IPS DF 4.7 (cell line): ENCODE measurements at regions not wholly inside any gene's neighbourhood (a gene's known extent, or its start where the extent isn't known, plus 50 kb on each side); places are given as distances from the start of the nearest gene placed in this dataset.
"Not testable (repeated sequence)": the region's sequence is repeated elsewhere in the genome, so short reads cannot be mapped to it uniquely, and the experiment has no call there.

Source experiments
- DNase-seq: peaks from one replicate; pipeline ENCODE4 v3.0.0-alpha.2; 2013; ENCODE audit warnings: low spot score; ENCODE audit errors: extremely low read depth

DNA sequence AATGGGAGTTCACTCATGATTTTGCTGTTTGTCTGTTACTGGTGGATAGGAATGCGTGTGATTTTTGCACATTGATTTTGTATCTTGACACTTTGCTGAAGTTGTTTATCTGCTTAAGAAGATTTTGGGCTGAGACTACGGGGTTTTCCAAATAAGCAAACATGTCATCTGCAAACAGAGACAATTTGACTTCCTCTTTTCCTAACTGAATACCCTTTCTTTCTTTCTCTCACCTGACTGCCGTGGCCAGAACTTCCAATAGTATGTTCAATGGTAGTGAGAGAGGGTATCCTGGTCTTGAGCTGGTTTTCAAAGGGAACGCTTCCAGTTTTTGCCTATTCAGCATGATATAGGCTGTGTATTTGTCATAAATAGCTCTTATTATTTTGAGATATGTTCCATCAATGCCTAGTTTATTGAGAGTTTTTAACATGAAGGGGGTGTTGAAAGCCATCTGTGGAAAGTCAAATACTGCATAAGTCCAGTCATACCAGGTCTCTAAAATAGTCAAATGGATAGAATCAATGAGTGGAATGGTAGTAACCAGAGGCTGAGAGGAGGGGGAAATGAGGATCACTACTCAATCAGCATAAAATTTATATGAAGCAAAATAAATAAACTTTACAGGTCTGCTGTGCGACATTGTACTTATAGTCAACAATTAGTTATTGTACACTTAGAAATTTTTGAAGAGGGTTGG lies 610.4 kb upstream of the ADGRB3 start:
- DNase-seq, result no peak

DNA sequence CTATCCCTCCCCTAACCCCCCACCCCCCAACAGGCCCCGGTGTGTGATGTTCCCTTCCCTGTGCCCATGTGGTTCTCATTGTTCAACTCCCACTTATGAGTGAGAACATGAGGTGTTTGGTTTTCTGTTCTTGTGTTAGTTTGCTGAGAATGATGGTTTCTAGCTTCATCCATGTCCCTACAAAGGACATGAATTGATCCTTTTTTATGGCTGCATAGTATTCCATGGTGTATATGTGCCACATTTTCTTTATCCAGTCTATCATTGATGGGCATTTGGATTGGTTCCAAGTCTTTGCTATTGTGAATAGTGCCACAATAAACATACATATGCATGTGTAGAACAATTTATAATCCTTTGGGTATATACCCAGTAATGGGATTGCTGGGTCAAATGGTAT lies 612.1 kb upstream of the ADGRB3 start:
- DNase-seq, result not testable (repeated sequence)

DNA sequence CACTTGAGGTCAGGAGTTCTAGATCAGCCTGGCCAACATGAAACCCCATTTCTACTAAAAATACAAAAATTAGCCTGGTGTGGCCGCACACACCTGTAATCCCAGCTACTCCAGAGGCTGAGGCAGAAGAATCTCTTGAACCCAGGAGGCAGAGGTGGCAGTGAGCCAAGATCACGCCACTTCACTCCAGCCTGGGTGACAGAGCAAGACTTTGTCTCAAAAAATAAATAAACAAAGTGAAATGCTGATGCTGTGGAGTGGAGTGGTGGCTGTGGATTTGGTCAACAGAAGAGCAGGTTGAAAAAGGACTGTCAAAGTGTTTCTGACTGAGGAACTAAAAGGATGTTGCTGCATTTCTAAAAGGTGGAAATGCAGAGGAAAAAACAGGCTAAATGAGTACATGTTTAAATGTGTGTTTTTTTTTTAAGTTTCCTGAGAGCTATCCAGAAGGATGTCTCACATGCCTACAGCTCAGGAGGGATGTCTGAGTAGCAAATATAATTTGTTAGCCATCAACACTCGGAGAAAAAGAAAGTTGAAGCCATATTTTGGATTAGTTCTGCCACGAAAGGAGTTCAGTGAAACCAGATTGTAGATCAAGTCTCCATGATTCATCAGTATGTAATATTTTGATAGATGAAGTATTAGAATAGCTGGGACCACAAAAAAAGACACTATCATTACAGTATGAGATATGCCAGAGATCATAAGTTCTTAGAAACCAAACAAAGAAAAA lies 621.1 kb upstream of the ADGRB3 start:
- no peak for DNase-seq

DNA sequence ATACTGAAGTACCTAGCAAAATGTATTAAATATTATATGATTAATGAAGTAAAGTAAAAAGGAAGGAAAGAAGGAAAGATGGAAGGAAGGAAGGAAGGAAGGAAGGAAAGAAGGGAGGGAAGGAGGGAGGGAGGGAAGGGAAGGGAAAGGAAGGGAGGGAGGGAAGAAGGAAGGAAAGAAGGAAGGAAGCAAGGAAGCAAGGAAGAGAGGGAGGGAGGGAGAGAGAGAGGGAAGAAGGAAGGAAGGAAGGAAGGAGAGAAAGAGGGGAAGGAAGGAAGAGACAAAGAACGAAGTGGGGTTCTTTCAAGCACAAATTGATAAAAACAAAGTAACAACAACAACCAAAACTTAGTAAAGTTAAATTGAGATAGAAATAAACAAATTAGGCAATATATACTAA lies 622.3 kb upstream of the ADGRB3 start:
- no peak for DNase-seq

DNA sequence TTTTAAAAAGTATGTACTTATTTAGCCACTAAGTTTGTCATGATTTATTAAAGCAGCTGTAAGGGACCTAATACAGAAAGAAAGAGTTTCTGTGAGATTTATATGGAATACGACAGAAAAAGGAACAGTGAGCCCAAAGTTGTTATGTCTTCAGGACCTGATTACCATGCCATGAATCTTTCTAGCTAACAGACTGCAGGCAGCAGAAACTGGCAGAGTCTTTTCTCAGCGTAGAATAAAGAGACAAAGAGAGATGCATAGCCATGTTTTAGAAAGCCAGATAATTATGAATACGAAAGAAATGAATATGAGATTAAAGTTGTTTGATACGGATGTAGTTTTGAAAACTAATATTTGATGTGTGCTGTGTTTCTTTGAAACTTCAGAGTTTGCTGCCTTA lies 624.1 kb upstream of the ADGRB3 start:
- DNase-seq, result no peak

DNA sequence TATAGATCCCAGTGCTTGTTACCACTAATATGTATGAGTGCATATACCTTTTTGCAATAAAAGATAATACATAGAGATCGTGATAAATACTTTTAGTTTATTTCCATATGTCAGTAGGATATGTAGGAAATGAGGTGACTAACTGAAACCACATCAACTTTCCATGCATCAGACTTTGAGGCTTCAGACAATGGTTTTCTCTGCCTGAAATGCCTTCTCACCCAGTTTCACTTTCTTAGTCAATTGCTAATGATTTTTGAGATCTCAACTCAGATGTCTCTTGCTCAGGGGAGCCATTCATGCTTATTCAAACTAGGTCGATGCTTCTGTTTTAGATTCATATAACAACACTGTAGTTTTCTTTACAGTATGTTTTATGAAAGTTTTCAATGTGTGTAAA lies 626.6 kb upstream of the ADGRB3 start:
- no peak for DNase-seq

DNA sequence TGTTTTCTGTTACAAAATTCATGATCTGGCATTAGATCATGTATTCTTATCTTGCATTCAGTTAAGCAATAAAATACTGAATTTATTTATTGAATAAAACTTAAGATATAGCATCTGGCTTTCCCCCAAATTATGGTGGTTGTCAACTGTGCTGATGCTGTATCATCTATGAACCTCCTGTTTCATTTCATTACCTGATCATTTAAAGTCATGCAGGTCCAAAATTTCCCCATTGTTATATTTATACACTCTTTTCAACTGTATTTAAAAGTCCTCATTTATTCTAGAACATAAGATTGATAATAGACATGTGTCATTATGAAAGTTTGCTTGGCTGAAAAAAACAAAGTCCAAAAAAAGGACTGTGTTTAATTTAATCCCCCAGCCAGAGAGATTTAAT lies 627.4 kb upstream of the ADGRB3 start:
- no peak for DNase-seq

DNA sequence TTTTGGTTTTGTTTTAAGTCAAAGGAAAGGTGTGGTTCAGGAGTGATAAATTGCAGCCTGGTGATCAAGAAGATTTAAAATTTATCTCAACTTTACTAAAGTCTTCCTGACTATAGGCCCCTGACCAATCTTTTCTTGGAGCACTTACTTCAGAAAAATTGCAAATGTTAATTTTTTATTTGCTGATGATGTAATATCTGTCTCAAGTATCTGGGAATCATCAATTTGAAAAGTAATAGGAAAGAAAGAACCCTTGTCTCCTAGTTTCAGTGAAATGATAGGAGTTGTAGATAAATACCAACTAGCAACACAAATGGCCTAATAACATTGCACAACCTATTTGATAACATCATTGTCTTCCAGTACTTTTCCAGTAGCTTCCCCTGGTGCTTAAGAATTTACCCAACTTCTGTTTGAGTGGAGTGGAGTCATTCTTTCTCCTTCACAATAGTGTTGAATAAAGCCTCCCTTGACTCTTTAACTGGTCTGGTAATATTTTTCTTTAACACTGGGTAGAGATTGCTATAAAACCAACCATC lies 648.3 kb upstream of the ADGRB3 start:
- no peak for DNase-seq

DNA sequence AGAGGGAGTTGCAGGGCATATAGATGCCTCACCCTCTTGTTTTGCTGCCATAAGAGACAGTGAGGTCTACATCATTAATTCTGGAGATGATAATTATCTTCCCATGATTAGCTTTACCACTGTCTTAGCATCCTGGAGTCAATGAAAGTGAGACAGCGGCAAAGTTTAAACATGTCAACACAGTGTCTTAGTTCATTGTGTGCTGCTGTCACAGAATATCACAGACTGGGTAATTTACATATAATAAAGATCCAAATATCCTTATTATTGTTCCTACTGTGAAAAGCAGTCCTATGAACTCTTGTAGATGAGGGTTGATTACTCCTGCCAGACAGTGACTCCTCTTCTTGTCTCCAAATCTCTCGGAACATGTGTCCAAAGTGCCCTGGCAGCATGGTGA lies 658.6 kb upstream of the ADGRB3 start:
- DNase-seq, result no peak

DNA sequence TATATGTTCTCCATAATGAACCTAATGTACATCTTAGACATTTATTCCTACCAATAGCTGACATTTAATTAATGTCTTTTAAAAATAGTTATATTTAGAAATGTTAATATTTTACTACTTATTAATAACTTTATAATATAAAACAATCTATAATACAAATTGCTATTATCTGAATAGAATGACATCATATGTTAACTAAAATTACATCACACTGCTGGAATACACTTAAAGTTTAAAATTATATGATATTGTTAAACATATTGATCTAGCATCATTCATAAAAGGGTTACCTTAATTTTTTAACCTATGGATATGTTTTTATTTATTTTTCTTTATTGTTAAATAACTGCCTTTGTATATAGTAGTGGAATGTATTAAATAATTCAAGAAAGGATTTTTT lies 660.2 kb upstream of the ADGRB3 start:
- no peak for DNase-seq

DNA sequence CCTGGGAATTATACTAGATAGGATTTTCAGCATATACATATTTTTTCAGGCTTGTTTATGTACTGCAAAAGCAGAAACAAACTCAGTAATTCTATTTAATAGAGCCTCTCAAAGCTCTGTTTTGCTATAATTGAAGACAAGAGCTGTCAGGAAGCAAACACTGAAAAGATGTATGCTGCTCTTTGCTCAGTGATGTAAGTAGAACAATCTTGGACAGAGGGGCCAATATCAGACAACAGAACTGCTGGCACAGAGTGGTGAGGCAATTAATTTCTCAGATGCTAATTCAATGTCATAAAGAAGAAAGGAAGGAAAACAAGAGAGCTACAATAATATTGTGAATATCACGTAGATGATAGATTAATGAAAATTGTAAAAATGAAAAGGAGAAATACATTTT lies 663.3 kb upstream of the ADGRB3 start:
- no peak for DNase-seq

DNA sequence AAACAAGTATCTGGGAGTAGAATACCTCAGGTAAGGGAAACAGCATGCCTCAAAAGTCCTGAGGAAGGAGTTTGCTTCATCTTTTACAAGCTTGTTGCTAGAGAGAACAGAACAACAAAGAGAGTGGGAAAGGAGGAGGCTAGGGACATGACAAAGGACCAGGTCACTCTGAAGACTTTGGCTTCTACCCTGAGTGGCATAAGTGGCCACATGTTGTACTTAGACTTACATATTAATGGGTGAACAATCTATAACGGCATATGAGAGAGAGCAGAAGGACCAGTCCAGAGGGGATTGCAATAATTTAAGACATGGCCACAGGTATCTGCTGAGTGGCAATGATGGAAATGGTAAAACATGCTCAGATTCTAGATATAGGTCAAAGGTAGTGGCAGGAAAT lies 668.3 kb upstream of the ADGRB3 start:
- DNase-seq, result no peak

DNA sequence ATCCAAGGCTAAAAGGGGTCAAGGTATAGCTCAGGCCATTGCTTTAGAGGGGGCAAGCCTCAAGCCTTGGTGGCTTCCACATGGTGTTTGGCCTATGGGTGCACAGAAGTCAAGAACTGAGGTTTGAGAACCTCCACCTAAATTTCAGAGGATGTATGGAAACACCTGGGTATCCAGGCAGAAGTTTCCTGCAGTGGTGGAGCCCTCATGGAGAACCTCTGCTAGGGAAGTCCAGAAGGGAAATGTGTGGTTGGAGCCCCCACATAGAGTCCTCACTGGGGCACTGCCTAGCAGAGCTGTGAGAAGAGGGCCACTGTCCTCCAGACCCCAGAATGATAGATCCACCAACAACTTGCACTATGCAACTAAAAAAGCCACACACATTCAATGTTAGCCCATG lies 678.7 kb upstream of the ADGRB3 start:
- no peak for DNase-seq

DNA sequence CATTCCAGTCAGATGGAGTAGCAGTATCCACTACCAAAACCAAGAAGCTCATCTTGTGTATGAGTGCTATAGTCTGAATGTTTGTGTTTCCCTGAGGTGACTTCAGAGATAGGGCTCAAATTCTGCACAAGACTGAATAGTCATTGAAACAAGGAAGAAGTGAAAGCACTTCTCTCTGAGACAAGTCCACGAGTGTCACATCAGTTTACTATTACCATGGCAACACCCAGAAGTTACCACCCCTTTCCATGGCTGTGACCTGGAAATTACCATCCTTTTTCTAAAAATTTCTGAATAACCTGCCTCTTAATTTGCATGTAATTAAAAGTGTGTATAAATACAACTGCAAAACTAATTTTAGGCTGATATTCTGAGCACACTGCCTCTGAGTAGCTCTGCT lies 682.1 kb upstream of the ADGRB3 start:
- no peak for DNase-seq

DNA sequence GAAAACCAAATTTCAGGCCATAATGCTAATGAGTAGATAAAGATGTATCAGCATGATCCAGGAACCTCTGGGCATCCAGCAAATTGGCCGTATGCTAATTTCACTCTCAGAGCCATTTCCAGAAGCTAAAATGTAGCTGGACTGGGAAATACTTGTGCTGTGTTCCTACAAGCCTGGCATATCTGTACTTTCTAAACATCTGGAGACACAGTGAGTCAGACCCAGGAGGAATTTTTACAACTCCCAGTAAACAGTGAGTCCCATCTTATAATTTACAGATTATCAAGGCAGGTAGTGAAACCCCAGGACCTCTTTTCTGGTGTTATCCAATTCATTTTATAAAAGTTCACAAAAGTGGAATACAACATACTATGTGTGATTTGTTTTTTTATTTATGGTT lies 683.0 kb upstream of the ADGRB3 start:
- no peak for DNase-seq

DNA sequence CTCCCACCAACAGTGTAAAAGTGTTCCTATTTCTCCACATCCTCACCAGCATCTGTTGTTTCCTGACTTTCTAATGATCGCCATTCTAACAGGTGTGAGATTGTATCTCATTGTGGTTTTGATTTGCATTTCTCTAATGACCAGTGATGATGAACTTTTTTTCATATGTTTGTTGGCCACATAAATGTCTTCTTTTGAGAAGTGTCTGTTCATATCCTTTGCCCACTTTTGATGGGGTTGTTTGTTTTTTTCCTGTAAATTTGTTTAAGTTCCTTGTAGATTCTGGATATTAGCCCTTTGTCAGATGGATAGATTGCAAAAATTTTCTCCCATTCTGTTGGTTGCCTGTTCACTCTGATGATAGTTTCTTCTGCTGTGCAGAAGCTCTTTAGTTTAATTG lies 687.3 kb upstream of the ADGRB3 start:
- not testable (repeated sequence) for DNase-seq

DNA sequence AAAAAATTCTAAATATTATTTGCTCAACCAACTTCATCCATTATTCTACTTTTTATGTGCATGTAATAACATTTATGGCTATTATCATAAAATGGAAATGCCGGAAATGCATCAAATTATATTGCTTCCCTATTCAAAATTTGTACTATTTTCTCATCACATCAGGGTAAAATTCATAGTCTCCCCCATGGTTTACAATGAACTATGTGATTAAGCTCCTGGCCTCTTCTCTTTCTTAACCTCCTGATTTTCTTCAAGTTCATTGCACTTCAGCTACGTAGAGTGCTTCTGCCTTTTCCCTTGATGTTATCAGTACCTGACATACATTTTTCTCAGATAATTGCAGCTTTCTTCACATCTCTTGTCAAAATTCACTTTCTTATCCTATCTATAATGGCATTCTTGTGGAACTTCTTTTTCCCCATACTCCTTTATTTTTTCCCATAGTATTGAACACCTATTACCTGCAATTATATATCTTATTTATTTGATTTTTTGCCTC lies 699.1 kb upstream of the ADGRB3 start:
- DNase-seq, result no peak

DNA sequence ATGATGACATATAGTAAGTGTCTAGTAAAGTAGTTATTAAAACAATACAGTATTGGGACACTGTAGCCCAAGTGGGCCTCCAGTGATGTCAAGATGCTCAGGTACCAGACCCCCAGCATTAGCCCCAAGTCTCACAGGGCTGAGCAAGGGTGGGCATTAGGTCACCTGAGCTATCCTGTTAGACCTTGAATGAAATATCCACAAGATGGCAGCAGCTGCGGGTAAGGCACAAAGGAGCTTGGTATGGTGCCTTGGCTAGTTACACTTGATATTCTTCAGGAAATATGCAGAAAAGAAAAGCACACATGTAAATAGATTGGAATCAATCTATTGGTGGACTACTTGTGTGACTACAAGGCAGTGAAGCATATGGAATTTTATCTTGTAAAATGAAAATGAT lies 701.8 kb upstream of the ADGRB3 start:
- peak; percentile 19 for DNase-seq

DNA sequence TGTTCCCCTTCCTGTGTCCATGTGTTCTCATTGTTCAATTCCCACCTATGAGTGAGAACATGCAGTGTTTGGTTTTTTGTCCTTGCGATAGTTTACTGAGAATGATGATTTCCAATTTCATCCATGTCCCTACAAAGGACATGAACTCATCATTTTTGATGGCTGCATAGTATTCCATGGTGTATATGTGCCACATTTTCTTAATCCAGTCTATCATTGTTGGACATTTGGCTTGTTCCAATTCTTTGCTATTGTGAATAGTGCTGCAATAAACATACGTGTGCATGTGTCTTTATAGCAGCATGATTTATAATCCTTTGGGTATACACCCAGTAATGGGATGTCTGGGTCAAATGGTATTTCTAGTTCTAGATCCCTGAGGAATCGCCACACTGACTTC lies 712.5 kb upstream of the ADGRB3 start:
- not testable (repeated sequence) for DNase-seq

DNA sequence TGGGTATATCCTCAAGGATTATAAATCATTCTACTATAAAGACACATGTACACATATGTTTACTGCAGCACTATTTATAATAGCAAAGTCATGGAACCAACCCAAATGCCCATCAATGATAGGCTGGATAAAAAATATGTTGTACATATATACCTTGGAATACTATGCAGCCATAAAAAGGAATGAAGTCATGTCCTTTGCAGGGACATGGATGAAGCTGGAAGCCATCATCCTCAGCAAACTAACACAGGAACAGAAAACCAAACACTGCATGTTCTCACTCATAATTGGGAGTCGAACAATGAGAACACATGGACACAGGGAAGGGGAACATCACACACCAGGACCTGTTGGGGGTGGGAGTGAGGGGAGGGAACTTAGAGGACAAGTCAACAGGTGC lies 715.0 kb upstream of the ADGRB3 start:
- not testable (repeated sequence) for DNase-seq

DNA sequence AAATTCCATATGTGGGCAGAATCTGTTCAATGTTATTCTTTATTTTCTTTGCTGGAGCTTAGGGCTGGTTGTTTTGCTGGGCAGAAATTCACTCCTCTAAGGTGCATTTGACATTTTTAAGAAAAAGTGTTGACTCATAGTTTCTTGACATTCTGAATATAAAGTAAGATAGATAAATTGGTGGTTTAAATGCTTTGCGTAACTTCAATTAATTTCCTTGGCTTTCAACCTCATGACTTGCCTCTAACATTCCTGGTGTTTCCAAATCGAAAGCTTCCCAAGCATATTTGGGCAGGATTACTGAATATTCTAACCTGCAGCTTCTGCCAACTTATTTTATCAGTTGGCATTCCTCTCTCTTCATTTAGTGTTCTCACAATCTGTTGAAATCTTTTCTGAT lies 718.7 kb upstream of the ADGRB3 start:
- DNase-seq, result no peak

DNA sequence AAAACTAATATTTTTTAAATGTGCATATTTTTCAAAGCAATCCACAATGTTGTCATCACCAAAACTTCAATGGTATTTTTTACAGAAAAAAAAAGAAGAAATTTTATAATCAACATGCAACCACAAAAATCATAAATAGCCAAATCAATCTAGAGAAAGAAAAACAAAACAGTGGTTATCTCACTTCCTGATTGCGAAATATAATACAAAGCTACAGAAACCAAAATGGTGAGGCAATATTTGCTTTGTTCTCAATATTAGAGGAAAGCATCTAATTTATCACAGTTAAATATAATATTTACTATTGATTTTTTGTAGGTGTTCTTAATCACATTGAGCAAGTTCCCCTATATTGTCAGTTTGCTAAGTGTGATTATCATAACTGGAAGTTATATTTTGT lies 720.7 kb upstream of the ADGRB3 start:
- no peak for DNase-seq

DNA sequence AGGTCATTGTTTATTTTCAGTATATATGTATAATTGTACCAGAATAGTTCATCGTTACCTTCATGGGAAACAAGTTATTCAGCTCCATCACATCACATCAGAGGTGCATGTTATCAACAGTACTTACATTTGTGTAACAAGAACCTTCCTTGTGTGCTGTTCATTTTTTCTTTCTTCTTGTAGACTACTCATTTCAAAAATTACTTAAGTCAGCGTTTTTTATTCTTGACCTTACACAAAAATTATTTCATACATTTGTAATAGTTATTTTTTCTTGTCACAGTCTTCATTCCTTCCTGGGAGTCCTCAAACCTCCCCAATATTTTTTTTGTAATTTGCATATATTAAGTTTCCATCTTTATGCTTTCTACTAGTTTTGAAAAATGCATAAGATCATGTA lies 725.7 kb upstream of the ADGRB3 start:
- DNase-seq, result no peak
